ENCODE measurements at regions not wholly inside any gene's neighbourhood (a gene's known extent, or its start where the extent isn't known, plus 50 kb on each side); places are given as distances from the start of the nearest gene placed in this dataset.

GRCh38 chr14:62253911-62254310 lies 491.7 kb downstream of the SNAPC1 start:
- DNase-seq (ENCODE audit: low read depth in 2 of 3, low spot score in 1 of 3) = no peak

GRCh38 chr14:62269204-62269603 lies 507.0 kb downstream of the SNAPC1 start:
- DNase-seq (ENCODE audit: low read depth in 2 of 3, low spot score in 1 of 3) = no peak

DNA sequence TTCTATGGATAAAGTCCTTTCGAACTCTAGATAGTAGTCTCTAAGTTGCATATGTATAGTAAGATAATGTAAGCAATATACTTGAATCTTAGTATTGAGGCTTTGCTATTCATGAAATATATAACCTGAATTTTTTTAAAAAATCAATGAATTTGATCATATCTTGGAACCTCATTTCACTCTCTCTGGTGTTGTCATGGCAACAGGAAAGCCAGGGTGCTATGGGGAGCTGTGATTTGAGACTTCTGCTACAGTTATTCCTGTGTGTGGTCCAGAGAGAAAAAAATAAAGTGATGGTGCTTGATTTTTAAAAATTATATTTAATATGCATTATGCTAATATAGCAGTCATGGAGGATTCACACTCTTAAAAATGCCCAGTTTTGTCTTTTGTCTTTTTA lies 508.0 kb downstream of the SNAPC1 start:
- no peak for DNase-seq (ENCODE audit: low read depth in 2 of 3, low spot score in 1 of 3)

DNA sequence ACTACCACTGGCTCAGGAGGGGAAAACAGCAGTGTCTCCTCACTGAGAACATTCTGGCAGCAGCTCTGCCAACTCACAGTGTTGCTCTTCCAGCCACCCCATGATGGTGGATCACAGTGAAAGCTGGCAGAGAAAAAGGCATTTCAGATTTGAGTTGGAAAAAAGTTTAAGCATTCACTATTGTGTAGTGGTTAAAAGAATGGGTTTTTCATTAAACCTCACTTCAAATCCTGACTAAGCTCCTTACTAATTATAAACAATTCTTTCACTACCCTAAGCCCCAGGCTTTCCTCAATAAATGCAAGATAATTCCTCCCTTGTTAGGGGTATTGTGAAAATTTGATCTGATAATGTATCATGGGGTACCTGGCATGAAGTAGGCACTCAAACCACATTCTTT lies 518.1 kb downstream of the SNAPC1 start:
- no peak for DNase-seq (ENCODE audit: low read depth in 2 of 3, low spot score in 1 of 3)

DNA sequence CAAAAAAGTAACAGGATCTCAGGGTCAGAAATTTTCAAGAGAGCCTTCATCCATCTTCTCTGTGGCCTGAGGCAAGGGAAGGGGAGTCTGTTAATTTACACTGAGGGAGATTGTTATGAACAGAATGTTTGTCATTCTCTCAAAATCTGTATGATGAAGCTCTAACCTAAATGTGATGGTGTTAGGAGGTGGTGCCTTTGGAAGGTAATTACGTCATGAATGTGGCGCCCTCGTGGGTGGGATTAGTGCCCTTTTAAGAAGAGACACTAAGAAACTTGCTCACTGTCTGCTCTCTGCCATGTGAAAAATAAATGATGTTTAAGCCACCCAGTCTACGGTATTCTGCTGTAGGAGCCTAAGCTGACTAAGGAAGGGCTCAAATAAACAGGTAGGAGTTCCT lies 521.6 kb downstream of the SNAPC1 start:
- DNase-seq (ENCODE audit: low read depth in 2 of 3, low spot score in 1 of 3) = no peak

DNA sequence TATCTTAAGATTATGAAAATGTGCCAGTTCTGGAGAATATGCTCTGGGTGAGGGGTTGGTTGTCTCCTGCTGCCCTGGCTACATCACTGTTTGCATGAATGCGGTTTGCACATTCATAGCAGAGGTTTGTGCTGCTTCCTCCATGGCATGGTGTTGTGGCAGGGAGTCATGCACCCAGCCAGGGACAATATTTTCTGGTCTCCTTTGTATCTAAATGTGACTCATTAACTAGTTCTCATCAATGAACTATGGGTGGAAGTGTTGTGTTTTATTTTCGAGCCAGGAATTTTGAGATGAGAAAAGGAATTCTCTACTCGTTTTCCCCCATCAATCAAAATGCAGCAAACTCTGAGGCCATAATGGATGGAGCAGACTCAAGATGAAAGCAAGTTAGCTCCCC lies 527.3 kb downstream of the SNAPC1 start:
- no peak for DNase-seq (ENCODE audit: low read depth in 2 of 3, low spot score in 1 of 3)

DNA sequence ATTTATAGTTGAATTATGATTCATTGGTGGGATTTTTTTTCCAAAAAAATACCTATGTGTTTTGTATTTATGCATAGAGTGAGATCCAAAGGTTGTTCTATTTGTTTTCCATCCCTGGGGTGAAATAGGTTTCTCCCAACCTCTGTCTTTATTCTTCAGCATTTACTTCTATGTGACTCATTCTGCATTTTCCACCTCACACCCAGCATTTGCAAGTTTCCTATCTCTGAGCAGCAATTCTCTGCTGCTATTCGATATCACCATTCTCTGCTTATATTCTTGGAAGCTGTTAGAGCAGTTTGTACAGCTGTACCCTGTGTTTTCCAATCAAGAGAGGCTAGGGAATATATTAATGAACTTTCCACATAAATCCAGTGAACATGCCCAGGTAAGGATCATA lies 538.9 kb downstream of the SNAPC1 start:
- no peak for DNase-seq (ENCODE audit: low read depth in 2 of 3, low spot score in 1 of 3)

- no peak for DNase-seq (ENCODE audit: low read depth in 2 of 3, low spot score in 1 of 3)
Measured at GRCh38 chr14:62301911-62302310, 539.7 kb downstream of the SNAPC1 start.

GRCh38 chr14:62303437-62303836 lies 541.2 kb downstream of the SNAPC1 start:
- DNase-seq (ENCODE audit: low read depth in 2 of 3, low spot score in 1 of 3) = no peak

DNA sequence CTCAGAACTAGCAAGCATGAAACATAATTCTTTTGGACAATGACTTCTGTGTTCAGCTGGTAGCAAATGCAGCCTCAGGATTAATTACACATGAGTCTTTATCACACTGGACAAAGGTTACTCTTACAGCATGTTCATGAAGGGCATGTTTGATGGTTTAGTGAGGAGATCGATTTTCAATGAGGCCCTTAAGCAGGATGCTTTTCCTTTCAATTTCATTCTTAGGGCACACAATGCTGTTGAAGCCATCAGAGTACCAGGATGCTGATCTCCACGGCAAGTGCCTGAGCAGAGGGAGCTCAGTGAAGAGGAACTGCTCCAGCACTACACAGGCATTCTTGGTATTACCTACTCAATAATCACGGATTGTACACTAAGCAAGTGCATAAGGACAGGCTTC lies 542.0 kb downstream of the SNAPC1 start:
- DNase-seq (ENCODE audit: low read depth in 2 of 3, low spot score in 1 of 3) = no peak

- no peak for DNase-seq (ENCODE audit: low read depth in 2 of 3, low spot score in 1 of 3)
Measured at GRCh38 chr14:62307844-62308243, 545.6 kb downstream of the SNAPC1 start.

DNA sequence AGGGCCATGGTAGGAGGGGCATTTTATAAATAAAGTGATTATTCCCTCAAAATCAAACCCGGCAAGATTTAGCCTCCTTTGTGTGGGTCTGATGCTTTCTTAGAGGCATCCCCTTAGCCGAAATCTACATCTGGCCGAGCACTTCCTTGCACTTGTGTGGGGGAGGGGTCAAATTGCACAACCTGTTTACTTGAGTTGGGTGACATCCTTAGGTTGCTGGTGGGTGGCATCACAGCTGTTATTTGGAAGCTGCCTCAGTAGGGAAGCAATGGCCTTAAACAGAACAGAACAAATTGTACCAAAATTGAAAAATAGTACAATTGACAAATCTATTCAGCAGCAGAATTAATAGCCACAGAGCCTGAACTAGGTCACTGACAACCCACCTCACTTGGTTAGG lies 546.1 kb downstream of the SNAPC1 start:
- DNase-seq (ENCODE audit: low read depth in 2 of 3, low spot score in 1 of 3) = no peak

GRCh38 chr14:62308891-62309290 lies 546.7 kb downstream of the SNAPC1 start:
- no peak for DNase-seq (ENCODE audit: low read depth in 2 of 3, low spot score in 1 of 3)

DNA sequence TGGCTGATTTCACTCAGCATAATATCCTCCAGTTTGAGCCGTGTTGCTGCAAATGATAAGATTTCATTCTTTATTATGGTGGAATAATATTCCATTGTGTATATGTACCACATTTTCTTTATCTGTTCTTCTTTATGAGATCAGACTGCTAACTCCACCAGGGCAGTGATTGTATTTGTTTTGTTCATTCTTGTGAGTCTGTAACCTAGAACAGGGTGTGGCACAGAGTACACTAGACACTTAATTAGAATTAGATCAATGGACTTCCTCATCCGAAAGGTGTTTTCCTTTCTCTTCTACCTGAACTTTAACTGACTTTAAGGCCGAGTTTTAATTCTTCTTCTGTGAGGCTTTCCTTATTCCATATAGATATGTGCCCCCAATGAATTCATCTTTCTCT lies 551.0 kb downstream of the SNAPC1 start:
- DNase-seq (ENCODE audit: low read depth in 2 of 3, low spot score in 1 of 3) = no peak

GRCh38 chr14:62314221-62314620 lies 552.0 kb downstream of the SNAPC1 start:
- no peak for DNase-seq (ENCODE audit: low read depth in 2 of 3, low spot score in 1 of 3)

DNA sequence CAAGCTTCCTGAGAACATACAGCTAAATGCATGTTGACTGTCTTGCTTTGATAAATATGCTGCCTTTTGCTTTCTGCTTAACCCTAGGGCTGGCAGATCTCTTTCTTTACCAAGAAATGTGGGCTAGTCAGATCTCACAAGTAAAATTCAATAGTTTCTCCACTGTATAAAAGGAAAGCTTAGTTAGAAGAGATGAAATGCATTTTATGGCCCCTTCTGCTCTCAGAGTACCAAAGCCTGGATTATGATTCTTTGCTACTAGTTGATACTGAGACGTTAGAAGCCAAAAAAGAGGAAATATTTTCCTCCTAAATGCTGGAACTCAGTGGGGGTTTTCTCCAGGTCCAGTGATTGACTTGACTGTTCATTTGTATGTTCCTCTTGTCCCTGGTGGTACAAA lies 552.7 kb downstream of the SNAPC1 start:
- DNase-seq (ENCODE audit: low read depth in 2 of 3, low spot score in 1 of 3) = no peak

DNA sequence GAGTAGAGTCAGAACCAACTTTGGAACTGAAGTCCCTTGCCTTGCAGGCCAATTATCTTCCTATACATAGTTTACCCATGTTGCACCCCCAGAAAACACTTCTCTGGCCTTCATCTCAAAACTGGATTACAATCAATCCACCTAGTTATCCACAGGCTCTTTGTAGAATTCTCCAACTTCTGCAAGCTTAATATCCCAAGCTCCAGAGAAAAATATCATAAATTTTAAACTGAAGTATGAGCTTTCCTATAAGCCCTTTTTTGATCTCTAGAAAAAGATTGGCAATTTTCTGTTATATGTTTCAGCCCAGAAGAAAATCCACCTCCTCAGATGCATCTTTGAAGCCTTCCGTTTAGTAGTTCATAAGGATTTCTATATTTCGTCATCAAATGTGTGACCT lies 553.4 kb downstream of the SNAPC1 start:
- DNase-seq (ENCODE audit: low read depth in 2 of 3, low spot score in 1 of 3) = no peak

DNA sequence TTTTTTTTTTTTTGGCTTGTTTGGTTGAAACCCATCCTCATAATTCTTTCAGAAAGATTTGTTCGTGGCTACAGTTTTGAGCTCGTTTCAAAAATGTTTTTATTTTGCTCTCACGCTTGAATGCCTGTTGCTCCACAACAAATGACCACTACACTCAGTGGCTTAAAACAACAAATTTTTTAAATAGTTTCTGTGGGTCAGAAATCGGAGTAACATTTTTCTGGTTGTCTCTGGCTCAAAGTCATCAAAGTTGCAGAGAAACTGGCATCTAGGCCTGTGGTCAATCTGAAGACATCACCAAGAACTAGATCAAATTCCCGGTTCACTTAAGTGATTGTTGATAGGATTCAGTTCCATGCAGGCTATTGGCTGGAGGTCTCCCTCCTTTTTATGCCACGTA lies 560.0 kb downstream of the SNAPC1 start:
- DNase-seq (ENCODE audit: low read depth in 2 of 3, low spot score in 1 of 3) = no peak

- no peak for DNase-seq (ENCODE audit: low read depth in 2 of 3, low spot score in 1 of 3)
Measured at GRCh38 chr14:62329427-62329826, 567.2 kb downstream of the SNAPC1 start.

GRCh38 chr14:62347562-62348011 lies 585.4 kb downstream of the SNAPC1 start:
- no peak for DNase-seq (ENCODE audit: low read depth in 2 of 3, low spot score in 1 of 3)

DNA sequence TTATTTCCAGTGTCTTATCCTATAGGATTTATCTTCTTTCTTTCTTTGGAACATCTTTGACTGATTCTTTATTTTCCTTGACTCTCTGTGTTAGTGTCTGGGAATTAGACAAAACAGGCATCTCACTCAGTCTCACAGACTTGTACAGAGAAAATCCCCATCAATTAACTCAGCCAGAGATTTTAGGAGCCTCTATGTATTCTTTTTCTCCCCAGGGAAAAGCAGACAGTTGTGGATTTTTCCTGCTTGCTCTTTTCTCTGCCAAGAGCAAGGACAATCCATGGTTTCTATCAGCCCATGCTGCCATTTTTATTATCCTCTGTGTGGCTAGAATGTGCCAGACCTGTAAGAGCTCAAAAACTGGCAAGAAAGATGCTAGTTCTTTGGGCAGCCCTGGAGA lies 595.1 kb downstream of the SNAPC1 start:
- DNase-seq (ENCODE audit: low read depth in 2 of 3, low spot score in 1 of 3) = no peak

- no peak for DNase-seq (ENCODE audit: low read depth in 2 of 3, low spot score in 1 of 3)
Measured at GRCh38 chr14:62364161-62364560, 601.9 kb downstream of the SNAPC1 start.

DNA sequence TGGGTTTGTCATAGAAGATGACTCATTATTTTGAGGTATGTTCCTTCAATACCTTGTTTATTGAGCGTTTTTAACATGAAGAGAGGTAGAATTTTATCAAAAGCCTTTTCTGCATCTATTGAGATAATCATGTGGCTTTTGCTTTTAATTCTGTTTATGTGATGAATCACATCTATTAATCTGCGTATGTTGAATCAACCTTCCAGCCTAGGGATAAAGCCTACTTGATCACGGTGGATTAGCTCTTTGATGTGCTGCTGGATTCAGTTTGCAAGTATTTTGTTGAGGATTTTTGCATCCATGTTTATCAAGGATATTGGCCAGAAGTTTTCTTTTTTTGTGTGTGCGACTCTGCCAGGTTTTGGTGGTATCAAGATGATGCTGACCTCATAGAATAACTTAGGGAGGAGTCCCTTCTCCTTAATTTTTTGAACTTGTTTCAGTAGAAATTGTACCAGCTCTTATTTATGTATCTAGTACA lies 602.6 kb downstream of the SNAPC1 start:
- no peak for DNase-seq (ENCODE audit: low read depth in 2 of 3, low spot score in 1 of 3)

All from stimulated activated CD4-positive, alpha-beta T cell treated with anti-CD3 and anti-CD28 coated beads, Interleukin-12 subunit alpha, Interleukin-12 subunit beta, amount 100 ng/mL, for 48 hours (primary cell).